ENCODE measurements at regions not wholly inside any gene's neighbourhood (a gene's known extent, or its start where the extent isn't known, plus 50 kb on each side); places are given as distances from the start of the nearest gene placed in this dataset.

DNA sequence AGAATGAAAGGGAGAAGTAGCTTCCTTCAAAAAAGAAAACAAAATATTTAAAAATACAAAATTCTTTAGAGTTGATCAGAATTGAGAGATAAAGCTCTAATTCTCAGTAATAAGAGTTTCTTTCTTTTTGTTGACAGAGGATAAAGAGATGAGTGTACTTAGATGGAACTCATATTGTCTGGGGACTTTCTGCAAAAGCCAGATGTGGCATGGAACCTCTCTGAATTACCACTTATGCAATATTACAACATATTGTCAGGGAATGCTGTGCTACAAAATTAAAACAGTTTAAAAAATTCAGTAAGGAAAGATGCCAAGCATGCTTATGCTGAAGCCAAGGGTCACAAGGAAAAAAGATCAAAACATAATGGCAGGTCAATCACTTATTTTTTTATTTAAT is 386.6 kb upstream of the LRATD1 start:
- no peaks in the 10 kb centered on the region for H3K36me3 ChIP-seq (ENCODE audit: control insufficient read depth, insufficient read depth, low read length)
- no peak overlapping the region for H3K27ac ChIP-seq
- H3K4me1 ChIP-seq: no peaks in the 10 kb centered on the region
- H3K9me3 ChIP-seq (ENCODE audit: control insufficient read depth, low read length): no peaks in the 10 kb centered on the region
- TF ChIP-seq, protein P1, sequence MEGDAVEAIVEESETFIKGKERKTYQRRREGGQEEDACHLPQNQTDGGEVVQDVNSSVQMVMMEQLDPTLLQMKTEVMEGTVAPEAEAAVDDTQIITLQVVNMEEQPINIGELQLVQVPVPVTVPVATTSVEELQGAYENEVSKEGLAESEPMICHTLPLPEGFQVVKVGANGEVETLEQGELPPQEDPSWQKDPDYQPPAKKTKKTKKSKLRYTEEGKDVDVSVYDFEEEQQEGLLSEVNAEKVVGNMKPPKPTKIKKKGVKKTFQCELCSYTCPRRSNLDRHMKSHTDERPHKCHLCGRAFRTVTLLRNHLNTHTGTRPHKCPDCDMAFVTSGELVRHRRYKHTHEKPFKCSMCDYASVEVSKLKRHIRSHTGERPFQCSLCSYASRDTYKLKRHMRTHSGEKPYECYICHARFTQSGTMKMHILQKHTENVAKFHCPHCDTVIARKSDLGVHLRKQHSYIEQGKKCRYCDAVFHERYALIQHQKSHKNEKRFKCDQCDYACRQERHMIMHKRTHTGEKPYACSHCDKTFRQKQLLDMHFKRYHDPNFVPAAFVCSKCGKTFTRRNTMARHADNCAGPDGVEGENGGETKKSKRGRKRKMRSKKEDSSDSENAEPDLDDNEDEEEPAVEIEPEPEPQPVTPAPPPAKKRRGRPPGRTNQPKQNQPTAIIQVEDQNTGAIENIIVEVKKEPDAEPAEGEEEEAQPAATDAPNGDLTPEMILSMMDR (IDR thresholded peaks at IDR 0.05): no peak
- no peak overlapping the region for H2AFZ ChIP-seq
- H3K27me3 ChIP-seq (ENCODE audit: control insufficient read depth, insufficient read depth, low read length): no peaks in the 10 kb centered on the region
- H3K9ac ChIP-seq: no peak overlapping the region
- no peaks in the 10 kb centered on the region for H3K79me2 ChIP-seq
- H3K4me3 ChIP-seq (ENCODE audit: low read depth, low read length): no peak overlapping the region
- H3K4me2 ChIP-seq (ENCODE audit: low read length): no peak overlapping the region

GRCh38 chr2:14255135-14255820 is 377.2 kb upstream of the LRATD1 start:
- no peaks in the 10 kb centered on the region for H3K4me1 ChIP-seq
- no peaks in the 10 kb centered on the region for H3K27me3 ChIP-seq (ENCODE audit: control insufficient read depth, insufficient read depth, low read length)
- no peak overlapping the region for H3K4me3 ChIP-seq (ENCODE audit: low read depth, low read length)
- TF ChIP-seq, protein P1 (IDR thresholded peaks at IDR 0.05): no peak
- no peak overlapping the region for H3K9ac ChIP-seq
- no peak overlapping the region for H3K27ac ChIP-seq
- no peak overlapping the region for H3K4me2 ChIP-seq (ENCODE audit: low read length)
- no peak overlapping the region for H2AFZ ChIP-seq
- H3K79me2 ChIP-seq: no peaks in the 10 kb centered on the region
- no peaks in the 10 kb centered on the region for H3K9me3 ChIP-seq (ENCODE audit: control insufficient read depth, low read length)
- H3K36me3 ChIP-seq (ENCODE audit: control insufficient read depth, insufficient read depth, low read length): no peaks in the 10 kb centered on the region

- TF ChIP-seq, protein P1 (IDR thresholded peaks at IDR 0.05): no peak
- no peak overlapping the region for H3K4me2 ChIP-seq (ENCODE audit: low read length)
- H3K79me2 ChIP-seq: no peaks in the 10 kb centered on the region
- H3K36me3 ChIP-seq (ENCODE audit: control insufficient read depth, insufficient read depth, low read length): no peaks in the 10 kb centered on the region
- no peak overlapping the region for H3K9ac ChIP-seq
- no peaks in the 10 kb centered on the region for H3K27me3 ChIP-seq (ENCODE audit: control insufficient read depth, insufficient read depth, low read length)
- H3K4me1 ChIP-seq: no peaks in the 10 kb centered on the region
- no peak overlapping the region for H3K27ac ChIP-seq
- H3K4me3 ChIP-seq (ENCODE audit: low read depth, low read length): no peak overlapping the region
- H3K9me3 ChIP-seq (ENCODE audit: control insufficient read depth, low read length): no peaks in the 10 kb centered on the region
- no peak overlapping the region for H2AFZ ChIP-seq
Measured at GRCh38 chr2:14256890-14257289, 375.6 kb upstream of the LRATD1 start.

DNA sequence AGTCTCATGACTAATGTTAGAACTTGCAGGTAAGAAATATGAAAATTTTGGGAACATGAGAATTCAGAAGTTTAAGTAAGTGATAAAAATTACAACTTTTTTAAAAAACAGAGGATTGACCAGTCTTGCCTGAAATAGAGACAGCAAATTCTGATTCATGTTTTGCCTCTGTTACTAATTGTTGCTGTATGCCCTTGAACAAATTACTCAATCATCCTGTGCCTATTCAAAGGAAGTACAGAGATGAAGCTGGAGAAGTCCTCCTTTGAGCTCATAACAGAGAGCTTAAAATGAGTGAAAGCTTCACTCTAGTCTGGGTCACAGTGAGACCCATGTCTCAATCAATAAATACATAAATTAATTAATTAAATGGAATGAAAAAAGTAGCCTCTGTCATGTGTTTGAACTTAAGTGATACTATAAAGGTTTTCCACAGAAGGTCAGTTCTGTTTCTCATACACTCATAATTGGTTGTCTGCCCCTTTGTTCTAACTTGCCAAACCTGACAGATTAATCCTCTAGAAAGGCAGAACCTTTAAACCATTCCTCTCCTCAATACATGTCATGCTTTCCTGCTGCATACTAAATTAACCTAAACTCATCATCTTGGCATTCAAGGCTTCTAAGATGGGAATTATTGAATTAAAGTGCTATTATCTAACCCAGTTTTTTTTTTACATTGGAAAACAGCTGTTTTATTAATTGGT is 374.6 kb upstream of the LRATD1 start:
- Histone ChIP-seq H3K4me1 (no peaks in the 10 kb centered on the region), H3K79me2 (no peaks in the 10 kb centered on the region), H3K27ac (no peak overlapping the region), H3K4me2 (ENCODE audit: low read length) (no peak overlapping the region), H3K4me3 (ENCODE audit: low read depth, low read length) (no peak overlapping the region), H3K27me3 (ENCODE audit: control insufficient read depth, insufficient read depth, low read length) (no peaks in the 10 kb centered on the region), H3K9ac (no peak overlapping the region), H3K9me3 (ENCODE audit: control insufficient read depth, low read length) (no peaks in the 10 kb centered on the region), H2AFZ (no peak overlapping the region), H3K36me3 (ENCODE audit: control insufficient read depth, insufficient read depth, low read length) (no peaks in the 10 kb centered on the region)
- TF ChIP-seq, protein P1 (IDR thresholded peaks at IDR 0.05): no peak

Data from parathyroid adenoma (tissue), 2 donors.